ENCODE measurements at regions not wholly inside any gene's neighbourhood (a gene's known extent, or its start where the extent isn't known, plus 50 kb on each side); places are given as distances from the start of the nearest gene placed in this dataset.

- TF ChIP-seq ATF3 (IDR thresholded peaks at IDR 0.05; ENCODE audit: insufficient read depth, low read depth, low read length) = no peak
These were observed 449.5 kb upstream of the CDH5 start (continued) for GRCh38 chr16:65916995-65917394.

Measured in H1 (cell line).